ENCODE measurements at regions not wholly inside any gene's neighbourhood (a gene's known extent, or its start where the extent isn't known, plus 50 kb on each side); places are given as distances from the start of the nearest gene placed in this dataset.

DNA sequence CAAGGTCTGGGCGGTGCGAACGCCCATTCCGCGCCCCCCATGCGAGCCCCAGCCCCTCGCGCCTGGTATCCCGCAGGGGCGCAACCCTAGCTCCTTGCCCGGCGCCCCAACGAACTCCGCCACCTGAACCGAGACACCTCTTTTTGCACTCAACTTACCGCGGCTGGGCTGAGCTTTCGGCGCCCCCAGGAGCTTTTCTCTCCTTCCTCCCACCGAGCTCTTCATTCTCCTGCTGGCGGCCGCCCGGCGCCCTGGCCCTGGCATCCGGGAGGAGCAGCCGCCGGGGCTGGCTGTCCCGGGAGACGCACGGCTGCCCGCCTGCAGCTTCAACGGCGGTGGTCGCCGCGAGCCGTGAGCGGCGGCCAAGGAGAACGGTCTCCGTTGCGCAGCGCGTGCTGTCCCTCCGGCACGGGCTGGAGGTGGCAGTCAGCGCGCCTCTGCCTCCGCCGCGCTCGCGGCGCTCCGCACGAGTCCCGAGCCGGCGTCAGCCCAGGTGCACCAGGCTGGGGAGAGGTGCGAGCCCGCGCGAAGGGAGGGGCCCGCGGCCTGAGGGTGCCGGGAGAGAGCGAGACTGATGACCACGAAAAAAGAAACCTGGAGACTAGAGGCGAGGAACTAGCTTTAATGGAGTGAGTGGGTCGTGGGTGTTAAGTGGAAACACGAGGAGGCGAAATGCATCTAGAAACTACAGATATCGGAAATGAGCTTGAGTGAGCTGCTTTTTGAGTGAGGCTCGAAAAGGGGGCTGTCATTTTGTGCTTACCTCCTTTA is 621.5 kb upstream of the ZNF385D start:
- Histone ChIP-seq H3K36me3 (ENCODE audit: control insufficient read depth, insufficient read depth, low read length) (no peaks in the 10 kb centered on the region), H3K4me3 (ENCODE audit: low read depth, low read length) (no peak overlapping the region), H2AFZ (no peak overlapping the region), H3K4me1 (no peaks in the 10 kb centered on the region), H3K9me3 (ENCODE audit: control insufficient read depth, low read length) (no peaks in the 10 kb centered on the region), H3K4me2 (ENCODE audit: low read length) (peak overlapping the region; percentile 31), H3K27ac (no peak overlapping the region), H3K27me3 (ENCODE audit: control insufficient read depth, insufficient read depth, low read length) (no peaks in the 10 kb centered on the region), H3K9ac (no peak overlapping the region), H3K79me2 (no peaks in the 10 kb centered on the region)
- TF ChIP-seq, protein P1, sequence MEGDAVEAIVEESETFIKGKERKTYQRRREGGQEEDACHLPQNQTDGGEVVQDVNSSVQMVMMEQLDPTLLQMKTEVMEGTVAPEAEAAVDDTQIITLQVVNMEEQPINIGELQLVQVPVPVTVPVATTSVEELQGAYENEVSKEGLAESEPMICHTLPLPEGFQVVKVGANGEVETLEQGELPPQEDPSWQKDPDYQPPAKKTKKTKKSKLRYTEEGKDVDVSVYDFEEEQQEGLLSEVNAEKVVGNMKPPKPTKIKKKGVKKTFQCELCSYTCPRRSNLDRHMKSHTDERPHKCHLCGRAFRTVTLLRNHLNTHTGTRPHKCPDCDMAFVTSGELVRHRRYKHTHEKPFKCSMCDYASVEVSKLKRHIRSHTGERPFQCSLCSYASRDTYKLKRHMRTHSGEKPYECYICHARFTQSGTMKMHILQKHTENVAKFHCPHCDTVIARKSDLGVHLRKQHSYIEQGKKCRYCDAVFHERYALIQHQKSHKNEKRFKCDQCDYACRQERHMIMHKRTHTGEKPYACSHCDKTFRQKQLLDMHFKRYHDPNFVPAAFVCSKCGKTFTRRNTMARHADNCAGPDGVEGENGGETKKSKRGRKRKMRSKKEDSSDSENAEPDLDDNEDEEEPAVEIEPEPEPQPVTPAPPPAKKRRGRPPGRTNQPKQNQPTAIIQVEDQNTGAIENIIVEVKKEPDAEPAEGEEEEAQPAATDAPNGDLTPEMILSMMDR (IDR thresholded peaks at IDR 0.05): no peak

DNA sequence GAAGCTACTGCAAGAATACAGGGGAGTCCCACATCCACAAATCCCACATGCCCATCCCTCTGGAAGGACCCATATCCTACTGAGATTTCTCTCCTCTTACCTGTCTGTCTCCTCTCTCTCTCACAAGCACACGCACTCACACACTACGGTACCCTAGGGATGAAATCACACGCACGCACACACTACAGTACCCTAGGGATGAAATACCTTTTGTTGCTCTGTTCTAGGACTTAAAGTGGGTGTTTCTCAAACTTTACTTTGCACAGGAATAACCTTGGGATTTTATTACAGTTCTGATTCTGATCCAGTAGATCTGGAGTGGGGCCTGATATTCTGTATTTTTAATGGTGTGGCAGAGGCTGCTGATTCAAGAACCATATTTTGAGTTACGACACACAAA is 622.2 kb upstream of the ZNF385D start:
- Histone ChIP-seq H3K4me1 (no peaks in the 10 kb centered on the region), H3K27me3 (ENCODE audit: control insufficient read depth, insufficient read depth, low read length) (no peaks in the 10 kb centered on the region), H3K4me3 (ENCODE audit: low read depth, low read length) (no peak overlapping the region), H2AFZ (no peak overlapping the region), H3K79me2 (no peaks in the 10 kb centered on the region), H3K27ac (no peak overlapping the region), H3K9ac (no peak overlapping the region), H3K36me3 (ENCODE audit: control insufficient read depth, insufficient read depth, low read length) (no peaks in the 10 kb centered on the region), H3K9me3 (ENCODE audit: control insufficient read depth, low read length) (no peaks in the 10 kb centered on the region), H3K4me2 (ENCODE audit: low read length) (no peak overlapping the region)
- TF ChIP-seq, protein P1 (IDR thresholded peaks at IDR 0.05): no peak

- no peaks in the 10 kb centered on the region for H3K27me3 ChIP-seq (ENCODE audit: control insufficient read depth, insufficient read depth, low read length)
- H3K4me3 ChIP-seq (ENCODE audit: low read depth, low read length): no peak overlapping the region
- H3K27ac ChIP-seq: no peak overlapping the region
- H3K79me2 ChIP-seq: no peaks in the 10 kb centered on the region
- H3K9me3 ChIP-seq (ENCODE audit: control insufficient read depth, low read length): no peaks in the 10 kb centered on the region
- no peaks in the 10 kb centered on the region for H3K4me1 ChIP-seq
- H2AFZ ChIP-seq: no peak overlapping the region
- TF ChIP-seq, protein P1 (IDR thresholded peaks at IDR 0.05): no peak
- no peak overlapping the region for H3K4me2 ChIP-seq (ENCODE audit: low read length)
- no peaks in the 10 kb centered on the region for H3K36me3 ChIP-seq (ENCODE audit: control insufficient read depth, insufficient read depth, low read length)
- no peak overlapping the region for H3K9ac ChIP-seq
These were observed 622.8 kb upstream of the ZNF385D start for GRCh38 chr3:22373827-22374226.

- Histone ChIP-seq H3K4me1 (no peaks in the 10 kb centered on the region), H2AFZ (no peak overlapping the region), H3K79me2 (no peaks in the 10 kb centered on the region), H3K4me3 (ENCODE audit: low read depth, low read length) (no peak overlapping the region), H3K27ac (no peak overlapping the region), H3K4me2 (ENCODE audit: low read length) (no peak overlapping the region), H3K36me3 (ENCODE audit: control insufficient read depth, insufficient read depth, low read length) (no peaks in the 10 kb centered on the region), H3K27me3 (ENCODE audit: control insufficient read depth, insufficient read depth, low read length) (no peaks in the 10 kb centered on the region), H3K9ac (no peak overlapping the region), H3K9me3 (ENCODE audit: control insufficient read depth, low read length) (no peaks in the 10 kb centered on the region)
- TF ChIP-seq, protein P1 (IDR thresholded peaks at IDR 0.05): no peak
These were observed 626.4 kb upstream of the ZNF385D start for GRCh38 chr3:22377421-22377820.

DNA sequence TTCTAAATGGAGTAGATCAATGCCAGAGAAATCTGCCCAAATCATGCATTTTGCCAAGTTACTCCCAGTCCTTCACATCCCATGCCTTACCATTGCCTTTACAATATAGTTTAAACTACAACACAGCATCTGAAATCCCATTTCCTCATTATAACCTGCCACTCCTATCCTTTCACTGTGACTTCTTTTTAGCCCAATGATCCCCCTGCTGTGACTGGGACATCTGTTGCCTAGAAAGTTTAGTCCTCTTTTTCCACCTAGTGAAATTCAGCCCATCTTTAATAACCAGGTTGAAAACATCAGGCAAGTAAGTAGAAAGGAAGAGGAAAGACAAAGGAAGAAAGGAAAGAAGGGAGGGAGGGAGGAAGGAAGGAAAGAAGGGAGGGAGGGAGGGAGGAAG is 627.9 kb upstream of the ZNF385D start:
- no peaks in the 10 kb centered on the region for H3K79me2 ChIP-seq
- H3K4me3 ChIP-seq (ENCODE audit: low read depth, low read length): no peak overlapping the region
- H3K9me3 ChIP-seq (ENCODE audit: control insufficient read depth, low read length): no peaks in the 10 kb centered on the region
- TF ChIP-seq, protein P1 (IDR thresholded peaks at IDR 0.05): no peak
- no peak overlapping the region for H3K27ac ChIP-seq
- no peaks in the 10 kb centered on the region for H3K27me3 ChIP-seq (ENCODE audit: control insufficient read depth, insufficient read depth, low read length)
- H2AFZ ChIP-seq: no peak overlapping the region
- H3K4me2 ChIP-seq (ENCODE audit: low read length): no peak overlapping the region
- no peaks in the 10 kb centered on the region for H3K36me3 ChIP-seq (ENCODE audit: control insufficient read depth, insufficient read depth, low read length)
- H3K4me1 ChIP-seq: no peaks in the 10 kb centered on the region
- no peak overlapping the region for H3K9ac ChIP-seq

All from parathyroid adenoma (tissue), 2 donors.